Astrocyte of the spinal cord (primary cell): ENCODE measurements at regions not wholly inside any gene's neighbourhood (a gene's known extent, or its start where the extent isn't known, plus 50 kb on each side); places are given as distances from the start of the nearest gene placed in this dataset.

Experiments
- DNase-seq: peaks from one replicate; pipeline ENCODE4 v3.0.0; 2011; ENCODE audit warnings: low read depth, low spot score
- H3K4me3 ChIP-seq: 2 replicates; pipeline ENCODE4 v1.5.1; 2011; ENCODE audit warnings: low read depth, mild to moderate bottlenecking, low read length, moderate library complexity
- in situ Hi-C: cut with HindIII; loops from 2 replicates; pipeline ENCODE4 v1.10.0; 2017; ENCODE audit warnings: low sequenced_read_pairs
- TF ChIP-seq, protein P1 (sequence below): IDR thresholded peaks from 2 replicates; pipeline ENCODE4 v1.5.1; 2012; ENCODE audit warnings: low read depth, mild to moderate bottlenecking, low read length, inconsistent platforms

DNA sequence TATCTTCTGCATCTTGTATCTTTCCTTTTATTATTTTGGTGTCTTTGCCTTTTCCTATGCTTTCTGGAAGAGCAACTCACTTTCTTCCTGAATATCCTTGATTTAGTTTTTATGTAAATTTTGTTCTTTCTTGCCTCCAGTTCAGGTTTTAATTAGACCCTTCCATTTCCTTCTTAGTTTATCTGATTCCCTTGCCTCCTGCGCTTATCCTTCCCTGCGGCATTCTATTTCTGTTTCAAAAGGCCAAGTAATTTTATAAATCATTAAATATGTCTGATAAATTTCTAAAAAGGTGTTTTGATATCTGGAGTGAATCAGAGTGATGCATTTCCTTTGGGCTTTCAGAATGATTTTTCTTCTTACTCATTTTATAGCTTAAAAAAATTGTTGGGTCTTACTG lies 167.7 kb upstream of the WDR11 start:
- no peak overlapping the region for H3K4me3 ChIP-seq
- no peak for DNase-seq
- in situ Hi-C loops, result no loop called here
- TF ChIP-seq, protein P1, sequence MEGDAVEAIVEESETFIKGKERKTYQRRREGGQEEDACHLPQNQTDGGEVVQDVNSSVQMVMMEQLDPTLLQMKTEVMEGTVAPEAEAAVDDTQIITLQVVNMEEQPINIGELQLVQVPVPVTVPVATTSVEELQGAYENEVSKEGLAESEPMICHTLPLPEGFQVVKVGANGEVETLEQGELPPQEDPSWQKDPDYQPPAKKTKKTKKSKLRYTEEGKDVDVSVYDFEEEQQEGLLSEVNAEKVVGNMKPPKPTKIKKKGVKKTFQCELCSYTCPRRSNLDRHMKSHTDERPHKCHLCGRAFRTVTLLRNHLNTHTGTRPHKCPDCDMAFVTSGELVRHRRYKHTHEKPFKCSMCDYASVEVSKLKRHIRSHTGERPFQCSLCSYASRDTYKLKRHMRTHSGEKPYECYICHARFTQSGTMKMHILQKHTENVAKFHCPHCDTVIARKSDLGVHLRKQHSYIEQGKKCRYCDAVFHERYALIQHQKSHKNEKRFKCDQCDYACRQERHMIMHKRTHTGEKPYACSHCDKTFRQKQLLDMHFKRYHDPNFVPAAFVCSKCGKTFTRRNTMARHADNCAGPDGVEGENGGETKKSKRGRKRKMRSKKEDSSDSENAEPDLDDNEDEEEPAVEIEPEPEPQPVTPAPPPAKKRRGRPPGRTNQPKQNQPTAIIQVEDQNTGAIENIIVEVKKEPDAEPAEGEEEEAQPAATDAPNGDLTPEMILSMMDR, result no peak

DNA sequence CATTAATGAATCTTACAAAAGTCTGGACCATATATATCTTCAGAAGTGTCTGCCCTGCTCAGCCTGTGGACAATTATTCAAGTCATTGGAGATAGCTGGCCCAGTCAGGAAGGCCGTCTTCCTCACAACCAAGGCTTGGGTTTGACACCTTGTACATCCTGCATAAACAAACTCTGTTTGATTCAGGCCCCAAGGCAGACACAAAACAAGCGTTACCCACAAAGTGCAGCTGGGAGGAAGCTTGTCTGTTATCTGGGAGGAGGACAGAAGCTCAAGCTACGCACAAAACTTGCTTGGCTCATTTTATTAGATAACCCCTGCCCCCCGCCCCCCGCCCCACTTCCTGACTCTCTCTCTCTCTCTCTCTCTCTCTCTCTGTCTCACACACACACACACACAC lies 166.9 kb upstream of the WDR11 start:
- in situ Hi-C loops, result no loop called here
- no peak overlapping the region for H3K4me3 ChIP-seq
- DNase-seq, result no peak
- TF ChIP-seq, protein P1, result no peak

DNA sequence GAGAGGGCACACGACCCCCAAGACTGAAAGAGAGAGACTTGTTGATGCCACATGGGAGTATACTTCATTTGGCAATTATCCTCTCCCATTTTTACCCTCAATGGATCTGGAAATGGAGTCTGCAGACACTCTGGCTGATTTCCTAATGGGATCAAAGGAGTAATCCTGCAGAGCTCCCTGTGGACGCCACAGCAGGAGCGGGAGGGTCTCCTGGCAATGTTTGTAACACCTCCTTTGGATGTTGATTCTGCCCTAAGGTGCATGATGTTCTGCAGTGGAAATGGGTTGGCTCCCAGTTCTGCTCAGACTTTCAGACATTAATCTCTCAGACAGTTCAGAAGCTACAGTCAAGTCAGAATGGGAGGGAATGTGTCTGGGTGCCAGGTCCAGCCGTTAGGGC lies 166.0 kb upstream of the WDR11 start:
- TF ChIP-seq, protein P1, result no peak
- DNase-seq, result no peak
- H3K4me3 ChIP-seq, result no peak overlapping the region
- in situ Hi-C loops, result no loop called here

DNA sequence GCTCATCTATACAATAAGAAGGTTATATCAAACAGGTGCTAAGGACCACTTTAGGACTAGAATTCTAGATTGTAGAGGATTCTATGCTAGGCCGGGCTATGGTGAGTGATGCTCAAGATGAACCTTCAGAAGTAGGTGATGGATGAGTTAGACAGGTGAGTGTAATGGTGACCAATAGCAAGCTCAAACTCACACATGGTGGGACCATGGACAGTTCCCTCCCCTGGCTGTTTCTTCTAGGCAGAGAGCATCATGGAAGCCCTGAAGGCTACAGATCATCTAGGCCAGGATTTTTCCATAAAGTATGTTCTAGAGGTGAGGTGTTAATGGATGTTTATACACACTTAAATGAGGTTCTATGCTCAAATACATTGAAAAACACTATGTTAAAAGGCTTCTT lies 162.2 kb upstream of the WDR11 start:
- no peak overlapping the region for H3K4me3 ChIP-seq
- TF ChIP-seq, protein P1, result no peak
- peak; percentile 4 for DNase-seq
- in situ Hi-C loops, result no loop called here

DNA sequence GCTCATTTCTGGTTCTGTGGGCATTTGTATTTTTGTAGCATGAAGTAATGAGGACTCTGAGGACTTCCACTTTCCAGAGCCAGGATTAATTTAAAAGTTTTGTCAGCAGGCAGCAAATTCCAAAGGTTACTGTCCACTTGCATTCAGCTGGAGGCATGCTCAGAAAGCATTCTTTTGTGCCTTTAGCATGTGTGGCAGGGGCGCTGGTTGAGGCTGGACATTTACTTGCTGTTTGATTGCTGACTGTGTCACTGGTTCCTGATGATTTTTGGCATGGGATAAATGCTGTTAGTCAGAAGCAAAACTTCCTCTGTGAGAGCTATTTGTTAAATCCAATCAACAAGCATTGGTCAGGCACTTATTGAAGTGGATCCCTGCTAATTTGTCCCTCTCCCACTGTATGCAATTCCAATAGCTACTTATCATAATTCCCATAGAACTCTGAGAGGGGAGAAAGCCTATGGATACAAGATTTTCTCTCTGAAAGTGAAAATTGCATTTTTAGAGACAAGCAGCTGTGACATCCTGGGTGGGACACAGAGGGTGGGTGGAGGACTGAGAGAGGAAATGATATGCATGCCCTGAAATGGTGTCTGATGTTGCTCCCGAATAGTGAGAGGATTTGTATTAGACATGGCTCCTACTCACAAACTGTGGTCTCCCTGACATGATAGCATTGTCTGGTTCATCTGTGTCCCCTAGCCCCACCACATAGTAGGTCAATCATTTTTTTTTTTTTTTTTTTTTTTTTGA lies 161.2 kb upstream of the WDR11 start:
- TF ChIP-seq, protein P1, result no peak
- DNase-seq, result no peak
- no peak overlapping the region for H3K4me3 ChIP-seq
- in situ Hi-C loops, result no loop called here

DNA sequence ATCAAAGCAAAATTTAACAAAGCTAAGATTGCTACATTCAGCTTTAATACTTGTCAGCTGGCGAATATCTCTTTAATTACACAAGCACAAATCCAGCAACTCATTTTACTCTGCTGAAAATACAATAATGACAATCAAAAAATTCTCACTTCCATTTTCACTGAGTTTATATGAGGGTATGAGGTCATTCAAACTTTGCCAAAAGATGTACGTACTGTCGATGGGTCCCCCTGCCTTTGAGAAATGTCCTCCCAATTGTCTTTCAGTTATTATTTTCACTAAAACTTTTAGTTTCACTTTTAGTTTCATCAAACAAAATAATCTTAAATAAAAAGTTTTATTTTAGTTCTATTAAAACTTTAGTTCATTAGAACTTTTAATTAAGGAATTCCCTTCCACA lies 159.5 kb upstream of the WDR11 start:
- DNase-seq, result no peak
- H3K4me3 ChIP-seq, result no peak overlapping the region
- TF ChIP-seq, protein P1, result no peak
- in situ Hi-C loops, result no loop called here
